ENCODE measurements at regions not wholly inside any gene's neighbourhood (a gene's known extent, or its start where the extent isn't known, plus 50 kb on each side); places are given as distances from the start of the nearest gene placed in this dataset.
A peak's percentile ranks its signal among the peaks of the same experiment; 100 is the strongest.

GRCh38 chr4:54427826-54428225, 198.7 kb downstream of the PDGFRA start:
- no peak for DNase-seq (ENCODE audit: low read depth)
- TF ChIP-seq, protein P1, sequence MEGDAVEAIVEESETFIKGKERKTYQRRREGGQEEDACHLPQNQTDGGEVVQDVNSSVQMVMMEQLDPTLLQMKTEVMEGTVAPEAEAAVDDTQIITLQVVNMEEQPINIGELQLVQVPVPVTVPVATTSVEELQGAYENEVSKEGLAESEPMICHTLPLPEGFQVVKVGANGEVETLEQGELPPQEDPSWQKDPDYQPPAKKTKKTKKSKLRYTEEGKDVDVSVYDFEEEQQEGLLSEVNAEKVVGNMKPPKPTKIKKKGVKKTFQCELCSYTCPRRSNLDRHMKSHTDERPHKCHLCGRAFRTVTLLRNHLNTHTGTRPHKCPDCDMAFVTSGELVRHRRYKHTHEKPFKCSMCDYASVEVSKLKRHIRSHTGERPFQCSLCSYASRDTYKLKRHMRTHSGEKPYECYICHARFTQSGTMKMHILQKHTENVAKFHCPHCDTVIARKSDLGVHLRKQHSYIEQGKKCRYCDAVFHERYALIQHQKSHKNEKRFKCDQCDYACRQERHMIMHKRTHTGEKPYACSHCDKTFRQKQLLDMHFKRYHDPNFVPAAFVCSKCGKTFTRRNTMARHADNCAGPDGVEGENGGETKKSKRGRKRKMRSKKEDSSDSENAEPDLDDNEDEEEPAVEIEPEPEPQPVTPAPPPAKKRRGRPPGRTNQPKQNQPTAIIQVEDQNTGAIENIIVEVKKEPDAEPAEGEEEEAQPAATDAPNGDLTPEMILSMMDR (IDR thresholded peaks at IDR 0.05; ENCODE audit: insufficient read depth, low read length) = no peak
- H3K4me3 ChIP-seq (ENCODE audit: low read depth, low read length) = no peak overlapping the region

- TF ChIP-seq, protein P1 (IDR thresholded peaks at IDR 0.05; ENCODE audit: insufficient read depth, low read length) = no peak
- no peak overlapping the region for H3K4me3 ChIP-seq (ENCODE audit: low read depth, low read length)
- DNase-seq (ENCODE audit: low read depth) = no peak
These were observed 199.8 kb downstream of the PDGFRA start for GRCh38 chr4:54428940-54429339.

DNA sequence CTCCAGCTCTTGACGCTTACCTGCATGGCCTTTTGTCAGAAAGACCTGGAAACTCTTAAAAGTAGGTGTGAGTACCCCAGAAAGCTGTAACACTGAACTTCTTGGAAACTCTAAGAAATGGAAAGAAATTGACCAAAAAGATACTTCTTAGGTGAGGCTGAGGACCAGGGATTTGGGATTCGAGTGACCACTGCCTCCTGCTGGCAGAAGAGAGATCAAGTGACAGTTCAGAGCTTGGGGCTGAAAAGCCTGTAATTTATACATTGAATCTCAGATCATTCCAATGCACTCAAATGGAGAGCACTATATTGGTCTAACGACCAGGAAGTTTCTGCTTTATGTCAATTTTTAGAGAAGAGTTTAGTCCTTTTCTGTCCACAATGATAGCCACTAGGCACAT, 204.6 kb downstream of the PDGFRA start:
- H3K4me3 ChIP-seq (ENCODE audit: low read depth, low read length) = no peak overlapping the region
- DNase-seq (ENCODE audit: low read depth) = peak; percentile 44
- TF ChIP-seq, protein P1 (IDR thresholded peaks at IDR 0.05; ENCODE audit: insufficient read depth, low read length) = peak; percentile 50

GRCh38 chr4:54439831-54440243, 210.7 kb downstream of the PDGFRA start:
- peak overlapping the region; percentile 29 for H3K4me3 ChIP-seq (ENCODE audit: low read depth, low read length)
- DNase-seq (ENCODE audit: low read depth) = peak; percentile 75
- TF ChIP-seq, protein P1 (IDR thresholded peaks at IDR 0.05; ENCODE audit: insufficient read depth, low read length) = no peak

DNA sequence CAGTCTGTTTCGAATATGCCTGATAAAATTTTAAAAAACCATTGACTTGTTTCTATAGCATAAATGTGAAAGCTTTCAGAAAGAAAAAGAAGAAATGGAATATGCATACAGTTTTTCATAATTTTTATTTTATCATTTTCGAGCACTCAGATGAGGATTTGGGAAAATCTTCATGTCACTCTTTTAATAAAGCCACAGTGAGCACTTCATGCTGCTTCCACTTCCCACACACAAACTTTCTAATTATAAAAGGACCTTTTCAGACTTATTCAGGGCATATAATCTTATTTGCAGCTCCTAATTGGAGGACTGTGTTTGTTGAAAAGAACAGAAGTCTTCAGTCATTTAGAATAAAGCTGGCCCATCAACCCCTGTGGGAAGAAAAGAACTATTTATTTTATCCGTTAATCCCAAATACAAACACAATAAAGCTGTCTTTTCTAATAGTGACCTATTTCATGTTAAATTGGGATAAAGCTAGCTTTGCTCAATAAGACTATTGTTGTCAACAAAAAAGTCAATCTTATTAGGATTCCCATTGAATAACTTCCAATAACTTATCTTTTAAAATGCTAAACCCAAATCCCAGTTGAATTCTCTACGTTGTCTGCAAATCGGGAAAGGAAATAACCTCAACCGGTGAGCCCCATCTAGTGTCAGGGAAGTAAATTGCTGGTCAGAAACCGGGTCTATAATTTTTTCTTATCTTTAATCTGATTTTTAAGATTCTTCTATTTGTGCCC, 211.5 kb downstream of the PDGFRA start:
- peak overlapping the region; percentile 2 for H3K4me3 ChIP-seq (ENCODE audit: low read depth, low read length)
- TF ChIP-seq, protein P1 (IDR thresholded peaks at IDR 0.05; ENCODE audit: insufficient read depth, low read length) = peak; percentile 70
- DNase-seq (ENCODE audit: low read depth) = peak; percentile 61

GRCh38 chr4:54445866-54446265, 211.9 kb upstream of the KIT start:
- TF ChIP-seq, protein P1 (IDR thresholded peaks at IDR 0.05; ENCODE audit: insufficient read depth, low read length) = no peak
- H3K4me3 ChIP-seq (ENCODE audit: low read depth, low read length) = no peak overlapping the region
- no peak for DNase-seq (ENCODE audit: low read depth)

- no peak overlapping the region for H3K4me3 ChIP-seq (ENCODE audit: low read depth, low read length)
- TF ChIP-seq, protein P1 (IDR thresholded peaks at IDR 0.05; ENCODE audit: insufficient read depth, low read length) = no peak
- no peak for DNase-seq (ENCODE audit: low read depth)
These were observed 211.2 kb upstream of the KIT start for GRCh38 chr4:54446581-54446980.

Data from fibroblast of the aortic adventitia (primary cell).